Fibroblast of lung (primary cell): ENCODE measurements at regions not wholly inside any gene's neighbourhood (a gene's known extent, or its start where the extent isn't known, plus 50 kb on each side); places are given as distances from the start of the nearest gene placed in this dataset.

Experiments used
- DNase-seq, 2 donors: peaks; one replicate each; pipeline versions ENCODE4 v3.0.0 to v3.0.0-alpha.2; 2010; ENCODE audit warnings: low read depth in 2 of 2
- H2AFZ ChIP-seq: 2 replicates; pipeline ENCODE4 v1.5.1; 2012; ENCODE audit warnings: low read length, control low read depth, inconsistent platforms
- H3K27ac ChIP-seq: 2 replicates; pipeline ENCODE4 v1.5.1; 2011; ENCODE audit warnings: low read length, control low read depth; ENCODE audit not compliant: insufficient read depth
- H3K27me3 ChIP-seq: 2 replicates; pipeline ENCODE4 v1.5.1; 2011; ENCODE audit warnings: mild to moderate bottlenecking, low read length; ENCODE audit not compliant: control insufficient read depth, insufficient read depth
- H3K36me3 ChIP-seq: 2 replicates; pipeline ENCODE4 v1.5.1; 2011; ENCODE audit warnings: low read length; ENCODE audit not compliant: control insufficient read depth, insufficient read depth
- H3K4me1 ChIP-seq: 2 replicates; pipeline ENCODE4 v1.5.1; 2011; ENCODE audit warnings: low read length; ENCODE audit not compliant: control insufficient read depth, insufficient read depth; ENCODE audit errors: extremely low read depth
- H3K4me2 ChIP-seq: 2 replicates; pipeline ENCODE4 v1.5.1; 2011; ENCODE audit warnings: low read length, control low read depth; ENCODE audit not compliant: insufficient read depth; ENCODE audit errors: extremely low read depth
- H3K4me3 ChIP-seq, 4 experiments: fragments of 200-600 bp in 1 of 4; sonication (generic) in 1 of 4; replicated peaks in 1 of 4; 2 replicates each; pipeline ENCODE4 v1.5.1; 2011 to 2016; ENCODE audit warnings: low read length in 4 of 4, low read depth in 3 of 4, mild to moderate bottlenecking in 3 of 4, control low read depth in 2 of 4, inconsistent platforms in 1 of 4, mixed read lengths in 1 of 4; ENCODE audit not compliant: insufficient read depth in 1 of 4; ENCODE audit errors: control extremely low read depth in 1 of 4
- H3K79me2 ChIP-seq: 2 replicates; pipeline ENCODE4 v1.5.1; 2012; ENCODE audit warnings: mild to moderate bottlenecking, low read length, inconsistent platforms; ENCODE audit not compliant: control insufficient read depth, insufficient read depth
- H3K9ac ChIP-seq: 2 replicates; pipeline ENCODE4 v1.5.1; 2011; ENCODE audit warnings: mild to moderate bottlenecking, low read length, control low read depth; ENCODE audit not compliant: insufficient read depth
- H3K9me3 ChIP-seq: 2 replicates; pipeline ENCODE4 v1.5.1; 2012; ENCODE audit warnings: low read depth, low read length; ENCODE audit not compliant: control insufficient read depth, insufficient read depth
- H4K20me1 ChIP-seq: 2 replicates; pipeline ENCODE4 v1.5.1; 2011; ENCODE audit warnings: low read length; ENCODE audit not compliant: control insufficient read depth, insufficient read depth; ENCODE audit errors: extremely low read depth
- EZH2 ChIP-seq: IDR thresholded peaks from 2 replicates; pipeline ENCODE4 v1.5.1; 2012; ENCODE audit warnings: low read length, control low read depth, mild to moderate bottlenecking; ENCODE audit errors: missing control alignments
- TF ChIP-seq, protein P1 (sequence below), 2 donors: IDR thresholded peaks in 1 of 2; conservative IDR thresholded peaks in 1 of 2; 1 replicate in 1 of 2; 2 replicates in 1 of 2; pipeline ENCODE4 v1.5.1; 2011 to 2012; ENCODE audit warnings: low read length in 2 of 2, control low read depth in 1 of 2, inconsistent platforms in 1 of 2, low read depth in 1 of 2, mild to moderate bottlenecking in 1 of 2

DNA sequence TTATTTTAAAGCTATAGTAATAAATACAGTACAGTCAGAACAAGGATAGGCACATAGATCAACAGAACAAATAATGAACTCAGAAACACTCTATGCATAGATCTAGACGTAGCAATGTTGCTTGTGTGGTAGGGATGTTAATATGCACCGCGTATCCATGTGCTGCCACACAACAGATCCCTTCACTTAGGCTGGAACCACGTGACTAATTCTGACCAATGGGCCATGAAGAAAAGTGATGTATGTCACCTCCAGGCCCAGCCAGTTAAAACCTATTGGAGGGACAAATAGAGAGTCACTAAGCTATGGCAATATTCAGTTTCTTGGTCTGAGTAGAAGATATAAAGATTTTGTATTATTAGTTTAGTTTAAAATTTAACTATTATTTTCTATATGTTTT is 91.4 kb downstream of the ADAMTS1 start:
- no peaks in the 10 kb centered on the region for H3K79me2 ChIP-seq
- H3K4me1 ChIP-seq, result no peaks in the 10 kb centered on the region
- no peak overlapping the region for H3K27ac ChIP-seq
- no peaks in the 10 kb centered on the region for H3K36me3 ChIP-seq
- H2AFZ ChIP-seq, result no peak overlapping the region
- DNase-seq, result no peak
- TF ChIP-seq, protein P1, sequence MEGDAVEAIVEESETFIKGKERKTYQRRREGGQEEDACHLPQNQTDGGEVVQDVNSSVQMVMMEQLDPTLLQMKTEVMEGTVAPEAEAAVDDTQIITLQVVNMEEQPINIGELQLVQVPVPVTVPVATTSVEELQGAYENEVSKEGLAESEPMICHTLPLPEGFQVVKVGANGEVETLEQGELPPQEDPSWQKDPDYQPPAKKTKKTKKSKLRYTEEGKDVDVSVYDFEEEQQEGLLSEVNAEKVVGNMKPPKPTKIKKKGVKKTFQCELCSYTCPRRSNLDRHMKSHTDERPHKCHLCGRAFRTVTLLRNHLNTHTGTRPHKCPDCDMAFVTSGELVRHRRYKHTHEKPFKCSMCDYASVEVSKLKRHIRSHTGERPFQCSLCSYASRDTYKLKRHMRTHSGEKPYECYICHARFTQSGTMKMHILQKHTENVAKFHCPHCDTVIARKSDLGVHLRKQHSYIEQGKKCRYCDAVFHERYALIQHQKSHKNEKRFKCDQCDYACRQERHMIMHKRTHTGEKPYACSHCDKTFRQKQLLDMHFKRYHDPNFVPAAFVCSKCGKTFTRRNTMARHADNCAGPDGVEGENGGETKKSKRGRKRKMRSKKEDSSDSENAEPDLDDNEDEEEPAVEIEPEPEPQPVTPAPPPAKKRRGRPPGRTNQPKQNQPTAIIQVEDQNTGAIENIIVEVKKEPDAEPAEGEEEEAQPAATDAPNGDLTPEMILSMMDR (conservative IDR thresholded peaks at IDR 0.05 in 1 of 2, IDR thresholded peaks at IDR 0.05 in 1 of 2; ENCODE audit: low read depth in 1 of 2, low read length in 2 of 2), result no peak
- TF ChIP-seq EZH2, result no peak
- H3K4me2 ChIP-seq, result no peak overlapping the region
- H3K9ac ChIP-seq, result no peak overlapping the region
- H3K4me3 ChIP-seq, result no peak overlapping the region
- no peaks in the 10 kb centered on the region for H4K20me1 ChIP-seq
- no peaks in the 10 kb centered on the region for H3K9me3 ChIP-seq
- no peaks in the 10 kb centered on the region for H3K27me3 ChIP-seq

GRCh38 chr21:26752849-26753248 is 92.4 kb downstream of the ADAMTS1 start:
- H2AFZ ChIP-seq, result no peak overlapping the region
- no peaks in the 10 kb centered on the region for H3K27me3 ChIP-seq
- H3K4me1 ChIP-seq, result no peaks in the 10 kb centered on the region
- H3K27ac ChIP-seq, result no peak overlapping the region
- no peak overlapping the region for H3K4me2 ChIP-seq
- TF ChIP-seq, protein P1 (conservative IDR thresholded peaks at IDR 0.05 in 1 of 2, IDR thresholded peaks at IDR 0.05 in 1 of 2; ENCODE audit: low read depth in 1 of 2, low read length in 2 of 2), result no peak
- no peak for TF ChIP-seq EZH2
- DNase-seq, result no peak
- H3K79me2 ChIP-seq, result no peaks in the 10 kb centered on the region
- H4K20me1 ChIP-seq, result no peaks in the 10 kb centered on the region
- H3K4me3 ChIP-seq, result no peak overlapping the region
- H3K9me3 ChIP-seq, result no peaks in the 10 kb centered on the region
- no peak overlapping the region for H3K9ac ChIP-seq
- no peaks in the 10 kb centered on the region for H3K36me3 ChIP-seq

GRCh38 chr21:26751305-26751704 is 93.9 kb downstream of the ADAMTS1 start:
- no peak for DNase-seq
- H3K9ac ChIP-seq, result no peak overlapping the region
- H3K36me3 ChIP-seq, result no peaks in the 10 kb centered on the region
- no peaks in the 10 kb centered on the region for H3K27me3 ChIP-seq
- H3K9me3 ChIP-seq, result no peaks in the 10 kb centered on the region
- no peak overlapping the region for H3K27ac ChIP-seq
- H4K20me1 ChIP-seq, result no peaks in the 10 kb centered on the region
- no peak overlapping the region for H3K4me3 ChIP-seq
- no peaks in the 10 kb centered on the region for H3K4me1 ChIP-seq
- TF ChIP-seq EZH2, result no peak
- TF ChIP-seq, protein P1 (conservative IDR thresholded peaks at IDR 0.05 in 1 of 2, IDR thresholded peaks at IDR 0.05 in 1 of 2; ENCODE audit: low read depth in 1 of 2, low read length in 2 of 2), result no peak
- H3K4me2 ChIP-seq, result no peak overlapping the region
- H2AFZ ChIP-seq, result no peak overlapping the region
- no peaks in the 10 kb centered on the region for H3K79me2 ChIP-seq
